ENCODE measurements at regions not wholly inside any gene's neighbourhood (a gene's known extent, or its start where the extent isn't known, plus 50 kb on each side); places are given as distances from the start of the nearest gene placed in this dataset.

GRCh38 chr9:107918749-107919148, 429.2 kb upstream of the KLF4 start:
- TF ChIP-seq, protein P1, sequence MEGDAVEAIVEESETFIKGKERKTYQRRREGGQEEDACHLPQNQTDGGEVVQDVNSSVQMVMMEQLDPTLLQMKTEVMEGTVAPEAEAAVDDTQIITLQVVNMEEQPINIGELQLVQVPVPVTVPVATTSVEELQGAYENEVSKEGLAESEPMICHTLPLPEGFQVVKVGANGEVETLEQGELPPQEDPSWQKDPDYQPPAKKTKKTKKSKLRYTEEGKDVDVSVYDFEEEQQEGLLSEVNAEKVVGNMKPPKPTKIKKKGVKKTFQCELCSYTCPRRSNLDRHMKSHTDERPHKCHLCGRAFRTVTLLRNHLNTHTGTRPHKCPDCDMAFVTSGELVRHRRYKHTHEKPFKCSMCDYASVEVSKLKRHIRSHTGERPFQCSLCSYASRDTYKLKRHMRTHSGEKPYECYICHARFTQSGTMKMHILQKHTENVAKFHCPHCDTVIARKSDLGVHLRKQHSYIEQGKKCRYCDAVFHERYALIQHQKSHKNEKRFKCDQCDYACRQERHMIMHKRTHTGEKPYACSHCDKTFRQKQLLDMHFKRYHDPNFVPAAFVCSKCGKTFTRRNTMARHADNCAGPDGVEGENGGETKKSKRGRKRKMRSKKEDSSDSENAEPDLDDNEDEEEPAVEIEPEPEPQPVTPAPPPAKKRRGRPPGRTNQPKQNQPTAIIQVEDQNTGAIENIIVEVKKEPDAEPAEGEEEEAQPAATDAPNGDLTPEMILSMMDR (IDR thresholded peaks at IDR 0.05): no peak

DNA sequence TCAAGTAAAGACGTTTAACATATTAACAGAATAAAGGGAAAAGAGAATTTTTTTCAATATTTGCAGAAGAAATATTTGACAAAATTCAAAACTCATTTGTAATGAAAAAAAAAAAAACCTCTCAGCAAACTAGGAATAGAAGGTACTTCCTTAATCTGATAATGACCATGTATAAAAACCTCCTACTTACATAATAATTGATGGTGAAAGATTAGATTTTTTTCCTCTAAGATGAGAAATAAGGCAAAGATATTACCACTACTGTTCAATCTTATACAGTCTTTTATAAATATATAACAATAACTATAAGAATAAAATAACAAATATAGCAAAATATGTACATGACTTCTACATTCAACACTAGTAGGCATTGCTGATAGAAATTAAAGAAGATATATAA, 424.6 kb upstream of the KLF4 start:
- TF ChIP-seq, protein P1 (IDR thresholded peaks at IDR 0.05): no peak

GRCh38 chr9:107907715-107908114, 418.1 kb upstream of the KLF4 start:
- TF ChIP-seq, protein P1 (IDR thresholded peaks at IDR 0.05): no peak

DNA sequence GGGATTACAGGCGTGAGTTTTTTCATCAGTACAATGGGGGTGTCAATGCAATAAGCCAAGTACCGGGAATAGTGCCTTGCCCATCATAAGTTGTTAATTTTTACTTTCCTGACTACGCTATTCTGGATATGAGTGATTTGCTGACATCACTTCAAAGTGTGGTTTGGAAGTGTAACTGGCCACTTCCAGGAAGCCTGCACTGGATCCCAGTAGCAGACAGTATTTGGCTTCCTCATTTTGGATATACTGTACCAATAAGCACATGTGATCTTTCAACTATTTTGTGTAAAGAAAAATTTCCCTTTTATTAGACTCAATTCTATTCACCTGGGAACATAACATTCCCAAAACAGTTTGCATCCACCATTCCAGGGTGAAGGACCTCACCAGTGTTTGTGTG, 417.7 kb upstream of the KLF4 start:
- TF ChIP-seq, protein P1 (IDR thresholded peaks at IDR 0.05): no peak

DNA sequence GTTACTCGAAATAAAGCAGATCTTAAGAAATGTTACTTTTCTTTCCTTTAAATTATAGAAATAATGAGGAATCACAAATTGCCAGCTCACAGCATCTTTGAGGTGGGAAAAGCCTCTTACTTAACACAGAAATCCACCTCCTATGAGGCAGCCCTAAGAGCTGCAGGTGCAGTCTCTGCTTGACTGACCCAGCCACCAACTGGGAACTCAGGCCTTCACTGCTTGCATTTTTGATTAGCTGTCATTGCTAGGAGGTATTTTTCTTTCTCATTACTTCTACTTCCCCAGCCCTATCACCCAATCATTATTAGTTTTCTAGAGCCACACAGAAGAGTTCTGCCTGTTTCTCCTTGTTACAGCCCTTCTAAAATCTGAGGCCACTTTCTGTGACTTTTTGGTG, 416.5 kb upstream of the KLF4 start:
- TF ChIP-seq, protein P1 (IDR thresholded peaks at IDR 0.05): no peak

GRCh38 chr9:107905308-107906020, 415.9 kb upstream of the KLF4 start:
- TF ChIP-seq, protein P1 (IDR thresholded peaks at IDR 0.05): no peak

- TF ChIP-seq, protein P1 (IDR thresholded peaks at IDR 0.05): no peak
These were observed 410.4 kb upstream of the KLF4 start for GRCh38 chr9:107899961-107900330.

DNA sequence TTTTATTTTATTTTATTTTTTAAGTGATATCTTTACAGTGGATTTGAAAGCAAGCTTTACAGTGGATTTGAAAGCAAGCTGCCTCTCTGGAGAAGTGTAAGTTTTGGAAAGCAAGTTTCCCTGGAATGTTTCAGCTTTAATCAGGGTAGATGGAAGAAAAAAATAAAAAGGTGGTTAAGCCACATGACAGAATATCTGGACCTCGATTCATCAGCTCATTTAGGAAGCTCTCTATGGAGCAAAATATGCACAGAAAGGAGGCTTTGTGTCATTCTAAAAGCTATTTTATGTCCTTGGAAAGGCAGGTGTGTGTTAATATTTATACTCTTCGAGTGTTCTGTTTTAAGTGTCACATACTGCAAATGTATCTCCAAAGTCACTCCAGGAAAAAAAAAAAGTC, 409.2 kb upstream of the KLF4 start:
- TF ChIP-seq, protein P1 (IDR thresholded peaks at IDR 0.05): no peak

Measured in LNCAP (cell line).